Smooth muscle cell (in vitro differentiated cells): ENCODE measurements at regions not wholly inside any gene's neighbourhood (a gene's known extent, or its start where the extent isn't known, plus 50 kb on each side); places are given as distances from the start of the nearest gene placed in this dataset.
A peak's percentile ranks its signal among the peaks of the same experiment; 100 is the strongest.

Experiments
- DNase-seq: peaks from one replicate; lab custom pipeline; 2025; ENCODE audit not compliant: unreplicated experiment; lab: John Stamatoyannopoulos, UW
- H2AFZ ChIP-seq: fragments of 200-600 bp; sonication (generic); 2 replicates; pipeline ENCODE4 v1.6.0; 2016; ENCODE audit warnings: antibody characterized with exemption, low read depth, mild to moderate bottlenecking
- H3F3A ChIP-seq: fragments of 200-600 bp; sonication (generic); 2 replicates; pipeline ENCODE4 v1.6.0; 2017; ENCODE audit warnings: antibody characterized with exemption, low read depth
- H3K27ac ChIP-seq: fragments of 200-600 bp; sonication (generic); 2 replicates; pipeline ENCODE4 v1.5.1; 2016; ENCODE audit warnings: low read depth, mild to moderate bottlenecking
- H3K27me3 ChIP-seq: fragments of 200-600 bp; sonication (generic); 2 replicates; pipeline ENCODE4 v1.6.1; 2016; ENCODE audit warnings: low read depth, mild to moderate bottlenecking
- H3K36me3 ChIP-seq: fragments of 200-600 bp; sonication (generic); 2 replicates; pipeline ENCODE4 v1.5.1; 2016; ENCODE audit warnings: low read depth
- H3K4me1 ChIP-seq: fragments of 200-600 bp; sonication (generic); 2 replicates; pipeline ENCODE4 v1.5.1; 2016; ENCODE audit warnings: low read depth
- H3K4me2 ChIP-seq: fragments of 200-600 bp; sonication (generic); 2 replicates; pipeline ENCODE4 v1.6.0; 2016; ENCODE audit warnings: mild to moderate bottlenecking
- H3K4me3 ChIP-seq: fragments of 200-600 bp; sonication (generic); 2 replicates; pipeline ENCODE4 v1.5.1; 2016; ENCODE audit warnings: mild to moderate bottlenecking
- H3K79me2 ChIP-seq: fragments of 200-600 bp; sonication (generic); 2 replicates; pipeline ENCODE4 v1.6.0; 2016; ENCODE audit warnings: low read depth, mild to moderate bottlenecking
- H3K9ac ChIP-seq: fragments of 200-600 bp; sonication (generic); 2 replicates; pipeline ENCODE4 v1.6.0; 2016; ENCODE audit warnings: low read depth
- H3K9me3 ChIP-seq: fragments of 200-600 bp; sonication (generic); replicated peaks from 2 replicates; pipeline ENCODE4 v1.5.1; 2016; ENCODE audit warnings: low read depth
- H4K20me1 ChIP-seq: fragments of 200-600 bp; sonication (generic); 2 replicates; pipeline ENCODE4 v1.6.0; 2016; ENCODE audit warnings: low read depth
- CTCF ChIP-seq: fragments of 200-600 bp; sonication (generic); IDR thresholded peaks from 2 replicates; pipeline ENCODE4 v1.5.1; 2017; ENCODE audit warnings: borderline replicate concordance, mild to moderate bottlenecking, antibody characterized with exemption; ENCODE audit not compliant: insufficient read depth, poor library complexity, severe bottlenecking
- WGBS: methylation state at CpG from one replicate; pipeline ENCODE4 v1.1.7; 2016; ENCODE audit warnings: low lambda C conversion rate; 5-methylcytosine and 5-hydroxymethylcytosine counted together

GRCh38 chr11:71349627-71350026 lies 97.2 kb upstream of the SHANK2 start:
- 88% methylated on average over 12 of the region's 12 CpGs for WGBS
- no peak overlapping the region for H3K4me2 ChIP-seq
- H3K79me2 ChIP-seq = no peaks in the 10 kb centered on the region
- no peaks in the 10 kb centered on the region for H4K20me1 ChIP-seq
- H3K9ac ChIP-seq = no peak overlapping the region
- H3K27me3 ChIP-seq = peaks cover 26% of the 10 kb centered on the region
- H3K36me3 ChIP-seq = no peaks in the 10 kb centered on the region
- H3K4me3 ChIP-seq = no peak overlapping the region
- no peak for TF ChIP-seq CTCF
- no peak for DNase-seq
- H2AFZ ChIP-seq = no peak overlapping the region
- no peak overlapping the region for H3K27ac ChIP-seq
- no peaks in the 10 kb centered on the region for H3K4me1 ChIP-seq
- H3F3A ChIP-seq = no peaks in the 10 kb centered on the region
- no peaks in the 10 kb centered on the region for H3K9me3 ChIP-seq

- DNase-seq = no peak
- H4K20me1 ChIP-seq = no peaks in the 10 kb centered on the region
- TF ChIP-seq CTCF = no peak
- no peak overlapping the region for H2AFZ ChIP-seq
- H3K36me3 ChIP-seq = no peaks in the 10 kb centered on the region
- H3K4me1 ChIP-seq = no peaks in the 10 kb centered on the region
- WGBS = 74% methylated on average over 11 of the region's 11 CpGs
- no peaks in the 10 kb centered on the region for H3K9me3 ChIP-seq
- peaks cover 16% of the 10 kb centered on the region for H3K27me3 ChIP-seq
- H3K4me2 ChIP-seq = no peak overlapping the region
- no peak overlapping the region for H3K4me3 ChIP-seq
- no peaks in the 10 kb centered on the region for H3K79me2 ChIP-seq
- no peaks in the 10 kb centered on the region for H3F3A ChIP-seq
- no peak overlapping the region for H3K27ac ChIP-seq
- H3K9ac ChIP-seq = no peak overlapping the region
These were observed 91.5 kb upstream of the SHANK2 start for GRCh38 chr11:71343828-71344400.

GRCh38 chr11:71342951-71343827 lies 90.8 kb upstream of the SHANK2 start:
- H3K79me2 ChIP-seq = no peaks in the 10 kb centered on the region
- WGBS = 73% methylated on average over 18 of the region's 20 CpGs
- no peaks in the 10 kb centered on the region for H3F3A ChIP-seq
- DNase-seq = no peak
- no peak overlapping the region for H3K4me3 ChIP-seq
- no peaks in the 10 kb centered on the region for H4K20me1 ChIP-seq
- H3K36me3 ChIP-seq = no peaks in the 10 kb centered on the region
- H3K4me1 ChIP-seq = no peaks in the 10 kb centered on the region
- H3K9me3 ChIP-seq = no peaks in the 10 kb centered on the region
- H3K4me2 ChIP-seq = no peak overlapping the region
- TF ChIP-seq CTCF = peak; percentile 52
- no peak overlapping the region for H3K27ac ChIP-seq
- no peak overlapping the region for H3K9ac ChIP-seq
- no peak overlapping the region for H2AFZ ChIP-seq
- H3K27me3 ChIP-seq = peaks cover 14% of the 10 kb centered on the region
